Activated T-helper 9 cell treated with anti-CD3 and anti-CD28 coated beads, Interleukin-2, amount 50 U/mL, for 16 hours (primary cell): ENCODE measurements at regions not wholly inside any gene's neighbourhood (a gene's known extent, or its start where the extent isn't known, plus 50 kb on each side); places are given as distances from the start of the nearest gene placed in this dataset.

ENCODE experiments used
- DNase-seq: peaks from one replicate; pipeline ENCODE4 v3.0.0-alpha.2; 2020; ENCODE audit warnings: low read depth

DNA sequence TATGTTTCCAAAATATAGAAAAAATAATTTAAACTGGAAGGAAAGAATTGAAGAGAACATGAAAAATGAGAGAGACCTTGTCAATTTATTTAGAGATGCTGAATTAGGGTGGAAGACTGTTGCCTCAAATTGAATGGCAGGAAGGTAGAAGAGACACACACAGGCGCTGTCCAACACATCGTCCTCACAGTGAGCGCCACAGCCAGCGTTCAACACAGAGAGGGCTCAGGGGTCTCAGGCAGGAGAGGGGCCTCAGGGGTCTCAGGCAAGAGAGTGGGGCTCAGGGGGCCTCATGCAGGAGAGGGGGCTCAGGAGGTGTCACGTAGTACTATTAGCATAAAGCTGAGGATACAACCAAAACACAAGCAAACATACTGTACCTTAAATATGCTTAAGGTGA is 65.7 kb downstream of the TMEM18 start:
- no peak for DNase-seq

DNA sequence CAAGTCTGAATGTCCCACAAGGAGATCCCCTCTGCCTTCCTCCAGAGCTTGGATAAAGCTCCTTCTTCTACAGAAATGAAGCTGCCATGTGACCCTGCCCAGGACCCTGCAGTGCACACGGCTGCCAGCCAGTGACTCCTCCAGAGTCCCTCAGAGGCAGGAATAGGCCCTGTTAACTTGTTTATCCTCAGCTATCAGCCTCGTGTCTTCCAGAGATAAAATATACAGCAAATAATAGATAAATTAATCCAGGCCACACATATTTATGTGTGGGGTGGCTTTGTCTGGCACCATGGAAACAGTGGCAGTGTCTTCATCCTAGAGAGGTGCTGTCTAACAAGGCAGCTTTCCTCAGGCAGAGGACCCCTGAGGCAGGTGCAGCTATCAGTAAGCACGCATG is 66.7 kb downstream of the TMEM18 start:
- no peak for DNase-seq

DNA sequence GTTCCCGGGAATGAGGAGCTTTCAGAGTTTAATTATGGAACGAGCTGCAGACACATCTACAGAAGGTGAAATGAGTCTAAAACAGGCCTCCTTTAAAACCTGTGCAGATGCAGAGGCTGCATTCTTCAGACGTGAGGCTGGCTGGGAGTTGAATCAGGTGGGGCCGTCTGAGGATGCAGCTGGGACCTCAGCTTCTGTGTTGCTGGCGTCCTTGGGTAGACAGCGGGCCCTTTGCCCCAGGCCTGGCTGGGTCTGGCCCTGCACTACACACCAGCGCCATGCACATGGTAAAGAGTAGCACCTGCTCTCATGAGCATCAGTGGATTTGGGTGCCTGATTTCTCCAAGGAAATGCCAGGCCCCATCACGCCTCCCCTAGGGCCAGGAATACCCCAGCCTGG is 67.3 kb downstream of the TMEM18 start:
- no peak for DNase-seq

DNA sequence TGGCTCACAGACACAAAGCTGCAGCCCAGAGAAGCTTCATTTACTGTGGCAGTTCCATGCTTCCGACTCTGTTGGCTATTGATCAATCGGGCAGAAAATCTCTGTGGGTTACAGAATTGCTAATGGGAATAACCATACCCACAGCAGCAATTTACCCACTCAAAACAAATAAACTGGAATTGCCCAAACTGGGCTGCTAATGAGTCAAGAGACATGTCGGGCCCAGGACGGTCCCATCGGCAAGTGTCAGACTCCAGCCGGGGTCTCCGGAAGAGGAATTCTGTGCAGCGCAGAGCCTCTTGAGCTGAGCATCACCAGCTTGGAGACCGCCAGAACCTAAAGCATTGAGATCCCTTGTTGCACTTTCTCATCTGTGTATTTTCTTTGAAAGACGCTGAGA is 67.8 kb downstream of the TMEM18 start:
- no peak for DNase-seq

DNA sequence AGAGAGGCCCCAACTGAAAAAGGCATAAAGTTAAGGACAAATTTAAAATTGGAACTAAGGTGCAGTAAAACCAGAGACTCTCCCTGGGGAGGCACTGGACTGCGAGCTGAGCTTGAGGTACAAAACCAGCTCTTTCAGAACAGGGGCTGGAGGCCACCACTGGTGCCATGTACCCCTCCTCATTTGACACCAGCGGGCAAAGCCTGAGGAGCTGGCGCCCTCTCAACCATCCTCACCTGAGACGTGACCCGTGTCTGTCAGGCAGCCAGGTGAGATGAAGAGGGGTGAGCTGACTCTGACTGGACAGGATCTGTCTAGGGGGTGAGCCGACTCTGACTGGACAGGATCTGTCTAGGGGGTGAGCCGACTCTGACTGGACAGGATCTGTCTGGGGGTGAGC is 68.5 kb downstream of the TMEM18 start:
- no peak for DNase-seq

DNA sequence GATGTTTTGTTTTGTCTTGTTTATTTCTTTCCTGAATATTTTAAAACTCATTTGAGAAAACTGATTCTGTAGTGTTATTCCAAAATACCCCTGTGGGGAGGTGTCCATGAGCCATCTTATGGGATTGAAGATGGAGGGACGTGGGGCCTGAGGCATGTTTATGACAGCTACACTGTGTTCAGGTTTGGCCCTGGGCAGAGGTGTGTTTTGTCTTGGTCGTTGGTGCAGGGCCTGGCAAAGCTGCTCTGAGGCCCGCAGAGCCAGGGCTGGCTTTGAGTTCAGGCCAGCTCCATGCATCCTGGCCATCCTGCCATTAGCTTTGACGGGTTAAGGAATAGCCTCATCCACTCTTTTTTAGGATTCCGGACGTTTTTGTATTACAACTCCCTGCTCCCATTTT is 68.9 kb downstream of the TMEM18 start:
- DNase-seq = no peak

DNA sequence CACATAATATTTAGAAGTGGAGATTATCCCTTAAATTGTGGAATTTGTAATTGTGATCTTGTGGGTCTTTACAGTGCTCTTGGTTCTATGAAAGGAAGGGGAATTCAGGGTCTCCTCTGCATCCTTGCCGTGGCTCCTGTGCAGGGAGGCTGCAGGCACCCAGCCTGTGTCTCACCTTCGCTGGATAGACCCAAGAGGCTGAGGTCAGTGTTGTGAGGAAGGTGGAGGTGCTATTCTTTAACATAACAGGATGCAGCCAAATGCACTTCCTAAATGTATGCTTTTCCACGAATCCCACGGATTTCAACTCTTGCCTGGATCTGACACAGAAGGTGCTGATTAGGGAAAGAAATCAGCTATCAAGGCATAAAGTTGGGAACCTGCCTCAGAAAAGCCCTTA is 69.5 kb downstream of the TMEM18 start:
- no peak for DNase-seq

DNA sequence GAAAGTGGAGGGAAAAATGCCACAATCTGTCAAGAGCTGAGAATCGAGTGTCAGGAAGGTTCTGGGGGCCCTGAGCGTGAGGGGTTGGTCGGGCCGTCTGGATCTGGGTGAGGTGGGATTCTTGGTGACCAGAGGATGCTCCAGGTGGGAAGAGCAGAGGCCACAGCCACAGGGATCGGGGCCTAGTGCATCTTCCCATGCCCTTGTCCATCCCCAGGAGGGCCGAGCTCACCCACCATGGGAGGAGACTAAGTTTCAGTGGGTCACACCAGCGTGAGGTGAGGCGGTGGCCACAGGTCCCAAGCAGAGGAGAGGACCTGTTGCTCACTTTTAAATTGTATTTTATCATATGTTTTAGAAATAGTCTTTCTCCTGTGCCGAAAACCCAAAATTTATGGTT is 70.0 kb downstream of the TMEM18 start:
- no peak for DNase-seq

DNA sequence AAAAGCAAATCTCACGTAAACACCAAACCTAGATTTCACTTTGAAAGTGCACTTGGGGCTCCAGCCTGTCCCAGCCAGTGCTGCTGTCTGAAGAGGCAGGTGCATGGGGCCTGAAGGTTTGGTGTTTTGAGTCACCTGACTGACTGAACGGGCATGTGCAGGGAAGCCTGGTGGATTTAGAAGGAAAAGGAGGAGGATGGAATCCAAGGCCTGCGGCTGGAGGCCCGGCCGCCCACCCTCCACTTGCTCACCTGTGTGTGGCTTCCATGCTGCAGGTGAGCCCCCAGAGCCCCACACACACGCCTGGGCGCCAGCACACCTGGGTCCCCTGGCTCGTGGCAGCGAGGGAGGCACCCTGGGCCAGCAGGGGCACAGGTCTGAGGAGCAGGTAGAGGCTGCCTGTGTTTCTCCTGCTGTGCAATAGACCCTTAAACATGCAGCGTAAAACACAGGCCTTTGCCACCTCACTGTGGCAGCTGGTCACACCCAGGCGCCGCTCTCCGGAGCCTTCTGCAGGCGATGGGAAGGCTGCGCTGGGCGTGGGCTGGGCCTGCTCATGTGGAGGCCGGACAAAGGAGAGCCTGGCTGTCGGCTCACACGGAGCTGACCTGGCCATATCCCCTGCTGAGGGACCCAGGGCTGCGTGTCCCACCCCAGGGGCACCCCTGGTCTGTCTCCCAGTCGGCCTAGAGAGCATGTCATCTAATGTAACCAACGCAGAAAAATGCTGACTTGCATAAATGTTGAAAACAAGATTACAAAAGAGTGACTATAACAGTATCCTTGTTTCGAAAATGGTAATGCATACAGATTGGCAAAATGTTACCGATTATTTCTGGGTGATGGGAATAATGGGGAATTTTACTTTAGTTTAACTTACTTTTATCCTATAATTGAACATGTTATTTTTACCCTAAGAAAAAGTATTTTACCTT is 71.3 kb downstream of the TMEM18 start:
- DNase-seq = no peak

DNA sequence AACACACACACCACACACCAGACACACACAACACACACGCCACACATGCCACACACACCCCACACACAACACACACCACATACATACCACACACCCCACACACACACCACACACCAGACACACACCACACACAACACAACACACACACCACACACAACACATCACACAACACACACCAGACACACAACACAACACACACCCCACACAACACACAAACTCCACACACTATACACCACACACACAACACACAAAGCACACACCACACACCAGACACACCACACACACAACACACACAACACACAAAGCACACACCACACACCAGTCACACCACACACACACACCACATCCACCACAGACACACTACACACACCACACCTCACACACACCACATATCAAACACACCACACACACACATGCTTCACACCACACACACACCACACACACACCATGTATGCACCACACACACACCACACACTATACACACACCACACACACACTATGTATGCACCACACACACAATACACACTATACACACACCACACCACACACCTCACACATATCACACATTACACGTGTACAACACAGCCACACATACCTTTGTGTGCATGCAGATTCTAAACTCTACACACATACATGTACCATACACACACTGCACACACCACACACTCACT is 72.2 kb downstream of the TMEM18 start:
- DNase-seq = no peak

DNA sequence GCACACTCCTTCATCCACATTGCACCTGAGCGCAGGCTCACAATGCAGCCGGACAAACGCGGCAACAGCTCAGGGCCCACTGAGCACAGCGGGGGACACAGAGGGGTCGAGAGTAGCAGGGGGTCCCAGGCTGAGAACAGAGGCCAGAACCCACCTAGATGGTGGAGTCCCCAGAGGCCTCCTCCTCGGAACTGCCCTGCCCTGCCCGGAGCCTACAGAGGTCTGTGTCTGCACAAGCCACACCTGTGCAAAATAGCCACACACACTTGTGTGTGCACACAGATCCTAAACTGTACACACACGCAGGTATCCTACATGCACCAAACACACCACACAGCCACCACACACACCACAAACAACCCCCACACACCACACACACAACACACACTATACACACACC is 72.8 kb downstream of the TMEM18 start:
- DNase-seq = no peak

DNA sequence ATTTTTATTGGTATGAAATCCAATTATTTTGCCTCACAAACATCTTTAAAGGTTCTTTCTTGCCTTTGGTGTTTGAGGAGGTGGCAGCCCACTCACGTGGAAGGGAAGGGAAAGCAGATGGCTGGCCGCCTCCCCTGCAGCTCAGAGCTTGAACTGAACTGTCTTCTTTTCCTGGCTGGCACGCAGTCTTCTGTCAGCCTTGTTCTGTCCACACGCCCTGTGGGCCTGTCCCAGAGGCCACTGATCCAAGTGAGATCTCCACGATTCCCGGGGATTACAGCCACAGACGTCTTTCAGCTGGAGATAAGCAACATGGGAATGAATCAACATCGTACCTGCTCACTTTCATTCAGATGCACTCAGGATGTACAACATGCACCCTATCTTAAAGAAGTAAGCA is 73.3 kb downstream of the TMEM18 start:
- no peak for DNase-seq

DNA sequence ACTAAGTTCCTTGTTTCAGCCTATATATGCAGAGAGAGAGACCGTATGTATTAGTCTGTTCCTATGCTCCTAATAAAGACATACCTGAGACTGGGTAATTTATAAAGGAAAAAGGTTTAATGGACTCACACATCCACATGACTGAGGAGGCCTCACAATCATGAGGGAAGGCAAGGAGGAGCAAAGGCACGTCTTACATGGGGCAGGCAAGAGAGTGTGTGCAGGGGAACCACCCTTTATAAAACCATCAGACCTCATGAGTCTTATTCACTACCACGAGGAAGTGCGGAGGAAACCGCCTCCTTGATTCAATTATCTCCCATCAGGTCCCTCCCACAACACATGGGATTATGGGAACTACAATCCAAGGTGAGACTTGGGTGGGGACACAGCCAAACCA is 73.8 kb downstream of the TMEM18 start:
- no peak for DNase-seq

DNA sequence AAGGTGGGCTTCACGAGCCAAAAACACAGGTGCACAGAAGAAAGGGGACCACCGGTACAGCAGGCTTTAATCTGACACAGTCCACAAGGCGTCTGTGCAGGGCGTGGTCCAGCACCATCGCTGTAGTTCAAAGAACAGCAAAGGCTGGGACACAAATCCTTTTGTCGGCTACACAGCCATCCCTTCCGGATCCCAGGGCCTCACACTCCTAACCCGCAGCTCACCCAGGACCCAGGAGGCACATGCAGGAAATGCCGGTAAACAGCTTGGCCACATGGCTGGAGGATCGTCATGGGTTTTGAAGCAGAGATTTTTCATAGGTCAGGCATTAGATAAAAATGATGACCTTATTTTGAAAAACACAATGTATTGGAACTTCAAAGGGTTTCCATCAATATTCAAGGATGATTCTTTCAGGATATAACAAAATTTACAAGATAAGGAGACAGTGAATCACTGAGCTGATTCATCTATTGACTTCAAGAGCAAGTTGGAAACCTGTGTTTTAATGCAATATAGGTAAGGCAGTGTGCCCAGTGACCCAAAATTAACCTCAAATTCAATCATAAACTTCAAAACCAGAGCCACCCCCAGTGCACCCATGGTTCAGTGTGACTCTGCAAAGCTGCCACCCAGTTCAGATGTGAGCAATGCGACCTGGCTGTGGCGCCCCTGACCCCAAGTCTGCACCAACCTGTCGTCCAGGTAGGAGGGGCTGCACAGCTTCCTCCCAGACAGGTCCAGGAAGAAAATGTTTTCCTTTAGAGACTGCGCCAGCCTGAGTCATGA is 74.4 kb downstream of the TMEM18 start:
- DNase-seq = no peak

DNA sequence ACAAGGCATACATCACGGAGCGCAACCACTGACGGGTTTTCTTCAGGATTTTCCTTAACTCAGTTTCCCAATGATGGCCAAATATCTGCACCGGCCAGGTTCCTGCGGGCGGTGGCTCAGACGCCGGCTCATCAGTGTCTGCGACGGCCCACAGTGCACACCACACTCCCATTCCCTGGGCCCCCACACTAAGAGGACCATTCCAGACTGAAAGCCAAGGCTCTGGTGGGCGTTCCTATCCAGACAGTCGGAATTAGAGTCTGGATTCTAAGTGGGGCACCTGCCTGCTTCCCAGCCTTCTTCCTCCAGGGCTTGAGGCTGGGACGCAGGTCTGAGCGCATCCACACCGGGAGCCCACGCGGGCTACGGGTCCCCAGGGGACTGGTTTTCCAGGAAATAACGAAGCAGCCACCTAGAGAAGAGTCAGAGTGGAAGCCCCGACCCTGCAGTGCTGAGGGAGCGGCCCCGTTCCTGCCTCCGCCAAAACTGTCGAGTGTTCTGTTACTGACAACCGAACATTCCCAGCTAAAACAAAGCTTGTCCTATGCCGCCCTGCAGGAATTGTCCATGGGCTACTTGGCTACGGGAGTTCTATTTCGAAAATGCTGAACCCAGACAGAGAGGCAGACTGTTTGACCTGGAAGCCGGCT is 75.3 kb downstream of the TMEM18 start:
- DNase-seq = no peak

DNA sequence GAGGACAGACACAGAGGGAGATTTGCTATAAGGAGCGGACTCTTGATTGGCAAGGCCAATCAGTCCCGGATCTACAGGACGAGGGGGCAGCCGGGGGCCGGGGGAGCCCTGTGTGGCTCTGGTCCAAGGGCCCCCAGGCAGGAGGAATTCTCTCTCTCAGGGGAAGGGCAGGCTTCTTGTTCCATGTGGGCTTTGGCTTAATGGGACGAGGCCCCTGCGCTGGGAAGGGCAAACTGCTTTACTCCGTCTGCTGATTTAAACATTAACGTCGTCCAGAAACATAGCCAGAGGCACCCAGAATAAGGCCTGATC is 75.9 kb downstream of the TMEM18 start:
- DNase-seq = no peak

DNA sequence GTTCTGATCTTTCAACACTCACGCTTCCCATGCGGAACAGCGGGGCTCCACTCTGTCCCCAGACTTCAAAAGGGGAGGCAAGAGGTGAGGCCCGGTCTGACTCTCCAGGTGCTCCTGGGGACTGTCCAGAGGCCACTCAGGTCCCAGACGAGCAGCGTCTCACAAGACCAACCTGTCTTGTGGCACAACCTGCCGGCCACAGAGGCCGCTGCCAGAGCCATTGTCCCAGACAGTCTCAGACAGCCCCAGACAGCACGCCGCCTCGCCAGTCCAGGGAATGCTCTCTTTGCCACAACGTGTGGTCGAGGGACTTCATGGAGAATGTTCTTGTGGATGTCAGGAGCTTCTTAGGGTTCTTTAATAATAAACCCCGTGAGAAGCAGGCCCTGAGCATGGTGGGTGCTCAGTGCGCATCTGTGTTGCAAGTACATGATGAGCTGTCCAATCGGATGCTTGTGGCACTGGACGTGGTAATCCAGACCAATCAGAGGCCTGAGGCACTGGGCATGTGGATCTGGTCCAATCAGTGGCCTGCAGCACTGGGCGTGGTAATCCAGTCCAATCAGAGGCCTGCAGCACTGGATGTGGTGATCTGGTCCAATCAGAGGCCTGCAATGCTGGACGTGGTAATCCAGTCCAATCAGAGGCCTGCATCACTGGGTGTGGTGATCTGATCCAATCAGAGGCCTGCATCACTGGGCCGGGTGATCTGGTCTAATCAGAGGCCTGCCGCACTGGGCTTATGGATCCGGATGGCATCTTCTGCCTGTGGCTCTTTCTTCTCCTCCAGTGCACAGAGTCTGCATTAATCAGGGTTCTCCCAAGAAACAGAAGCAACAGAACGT is 76.4 kb downstream of the TMEM18 start:
- DNase-seq = no peak

DNA sequence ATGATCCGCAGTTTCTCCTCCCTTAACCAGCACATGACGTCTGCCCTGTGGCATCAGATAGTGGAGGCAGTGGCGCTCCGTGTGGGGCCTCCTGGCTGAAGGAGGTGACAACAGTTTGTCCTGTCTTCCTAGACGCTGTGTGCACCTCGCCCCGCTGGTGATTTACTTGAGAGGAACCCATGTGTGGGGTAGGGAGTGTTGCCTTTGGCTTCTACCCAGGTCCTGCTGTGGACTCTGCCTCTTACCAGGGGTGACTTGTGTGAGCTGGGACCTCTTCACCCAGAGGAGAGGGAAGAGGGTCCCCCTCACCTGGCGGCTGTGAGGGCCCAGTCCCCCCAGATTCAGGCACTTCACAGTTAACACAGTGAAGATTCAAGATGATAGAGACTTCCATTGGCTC is 77.6 kb downstream of the TMEM18 start:
- no peak for DNase-seq

DNA sequence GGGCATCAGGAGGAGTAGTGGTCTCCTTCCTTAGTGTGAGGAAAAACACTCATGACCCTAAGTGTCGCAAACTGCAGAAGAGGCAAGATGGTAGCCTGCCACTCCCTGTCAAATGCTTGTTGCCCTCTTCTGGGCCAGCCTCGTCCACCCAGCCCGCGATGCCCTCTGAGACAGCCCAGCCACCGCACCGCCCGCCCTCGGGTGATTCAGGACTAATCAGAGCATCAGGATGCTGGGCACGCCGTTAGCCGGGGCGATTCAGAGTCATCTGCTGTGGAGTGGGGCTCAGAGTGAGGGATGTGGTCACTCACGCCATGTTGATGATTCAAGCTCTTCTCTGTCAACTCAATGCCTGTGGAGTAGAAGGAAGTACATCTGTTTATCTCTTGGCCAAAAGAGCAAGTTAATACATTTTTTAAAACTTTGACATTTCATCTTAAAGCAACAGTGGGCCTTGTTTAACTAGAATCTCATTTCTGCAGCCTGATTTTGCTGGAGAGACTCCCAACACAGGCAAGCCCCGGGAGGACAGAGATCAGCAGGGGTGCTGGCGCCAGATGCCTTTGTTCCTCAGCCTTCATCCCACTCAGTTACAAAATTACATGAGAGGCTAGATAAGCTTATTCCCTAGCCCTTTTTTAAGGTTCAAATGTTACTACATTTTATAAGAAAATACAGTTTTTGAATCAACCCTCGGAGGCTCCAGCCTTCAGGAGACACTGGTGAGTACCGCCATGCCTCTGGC is 79.0 kb downstream of the TMEM18 start:
- DNase-seq = no peak

DNA sequence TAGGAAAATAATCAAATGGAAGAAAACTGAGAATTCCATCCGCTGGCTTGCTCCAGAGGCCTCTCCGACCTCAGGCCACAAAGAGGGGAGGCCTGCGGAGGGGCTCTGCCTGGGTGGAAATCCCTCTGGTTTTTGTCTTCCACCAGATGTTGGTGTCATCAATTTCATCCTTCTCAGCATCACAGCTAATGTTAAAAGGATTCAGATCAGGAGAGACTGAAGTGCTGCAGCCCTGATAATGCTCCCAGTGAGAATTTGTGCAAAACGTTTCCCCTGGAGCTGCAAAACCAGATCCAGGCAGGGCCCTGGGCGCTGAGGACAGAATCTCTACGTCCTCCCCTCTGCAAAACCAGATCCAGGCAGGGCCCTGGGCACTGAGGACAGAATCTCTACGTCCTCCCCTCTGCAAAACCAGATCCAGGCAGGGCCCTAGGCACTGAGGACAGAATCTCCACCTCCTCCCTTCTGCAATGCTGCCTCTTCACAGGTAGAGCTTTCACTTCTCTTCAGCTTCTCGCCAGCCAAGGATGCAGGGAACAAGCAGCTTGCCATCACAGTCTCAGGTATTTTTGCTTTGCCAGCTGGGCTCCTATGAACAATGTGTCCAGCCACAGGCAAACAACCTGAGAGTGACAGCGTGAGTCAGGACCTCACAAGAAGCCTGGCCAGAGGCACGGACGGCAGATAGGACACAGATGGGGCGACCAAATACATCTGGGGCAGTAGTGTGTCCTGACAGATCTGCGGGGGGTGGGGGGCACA is 81.2 kb downstream of the TMEM18 start:
- no peak for DNase-seq
